HG03108 (cell line): ENCODE measurements at regions not wholly inside any gene's neighbourhood (a gene's known extent, or its start where the extent isn't known, plus 50 kb on each side); places are given as distances from the start of the nearest gene placed in this dataset.
"Not testable (repeated sequence)": the region's sequence is repeated elsewhere in the genome, so short reads cannot be mapped to it uniquely, and the experiment has no call there.

ENCODE experiments used
- ATAC-seq: cut with Tn5 transposase; IDR thresholded peaks from one replicate; pipeline ENCODE4 v1.9.1; 2021; ENCODE audit warnings: moderate library complexity; ENCODE audit not compliant: unreplicated experiment

- ATAC-seq: no peak
Measured at GRCh38 chr19:30102239-30102638, 160.2 kb downstream of the URI1 start.

- ATAC-seq: no peak
Measured at GRCh38 chr19:30102666-30103065, 160.6 kb downstream of the URI1 start.

- no peak for ATAC-seq
Measured at GRCh38 chr19:30103981-30104380, 161.9 kb downstream of the URI1 start.

GRCh38 chr19:30105316-30105715 is 163.3 kb downstream of the URI1 start:
- ATAC-seq: no peak

GRCh38 chr19:30105727-30106126 is 163.7 kb downstream of the URI1 start:
- ATAC-seq: no peak

GRCh38 chr19:30106417-30107095 is 164.5 kb downstream of the URI1 start:
- ATAC-seq: no peak

GRCh38 chr19:30107251-30107650 is 165.2 kb downstream of the URI1 start:
- ATAC-seq: no peak

- no peak for ATAC-seq
Measured at GRCh38 chr19:30109565-30109964, 167.5 kb downstream of the URI1 start.

- ATAC-seq: no peak
Measured at GRCh38 chr19:30111021-30111855, 169.2 kb downstream of the URI1 start.

GRCh38 chr19:30112171-30112570 is 170.1 kb downstream of the URI1 start:
- no peak for ATAC-seq

GRCh38 chr19:30112666-30113065 is 170.6 kb downstream of the URI1 start:
- no peak for ATAC-seq

- ATAC-seq: no peak
Measured at GRCh38 chr19:30113186-30113585, 171.1 kb downstream of the URI1 start.

- not testable (repeated sequence) for ATAC-seq
Measured at GRCh38 chr19:30114095-30114494, 172.1 kb downstream of the URI1 start.

GRCh38 chr19:30115947-30116346 is 173.9 kb downstream of the URI1 start:
- no peak for ATAC-seq

- no peak for ATAC-seq
Measured at GRCh38 chr19:30116530-30116929, 174.5 kb downstream of the URI1 start.

GRCh38 chr19:30116984-30117555 is 175.0 kb downstream of the URI1 start:
- no peak for ATAC-seq

GRCh38 chr19:30117636-30118145 is 175.7 kb downstream of the URI1 start:
- ATAC-seq: no peak

- ATAC-seq: no peak
Measured at GRCh38 chr19:30118221-30118620, 176.2 kb downstream of the URI1 start.

GRCh38 chr19:30118760-30119159 is 176.7 kb downstream of the URI1 start:
- ATAC-seq: no peak

GRCh38 chr19:30119180-30119908 is 177.3 kb downstream of the URI1 start:
- no peak for ATAC-seq

- no peak for ATAC-seq
Measured at GRCh38 chr19:30120860-30121484, 178.9 kb downstream of the URI1 start.
